Lower leg skin (tissue), 3 donors: ENCODE measurements at regions not wholly inside any gene's neighbourhood (a gene's known extent, or its start where the extent isn't known, plus 50 kb on each side); places are given as distances from the start of the nearest gene placed in this dataset.

Experiments used
- POLR2A ChIP-seq, 2 donors: fragments of 450-650 bp; IDR thresholded peaks; one replicate each; pipeline ENCODE4 v1.6.1; 2016 to 2017; ENCODE audit warnings: antibody characterized with exemption in 2 of 2, mild to moderate bottlenecking in 1 of 2, moderate library complexity in 1 of 2
- TF ChIP-seq, protein P1 (sequence below), 3 donors: fragments of 450-650 bp; IDR thresholded peaks; one replicate each; pipeline ENCODE4 v1.5.1; 2016; ENCODE audit warnings: antibody characterized with exemption in 3 of 3, mild to moderate bottlenecking in 3 of 3, moderate library complexity in 2 of 3

DNA sequence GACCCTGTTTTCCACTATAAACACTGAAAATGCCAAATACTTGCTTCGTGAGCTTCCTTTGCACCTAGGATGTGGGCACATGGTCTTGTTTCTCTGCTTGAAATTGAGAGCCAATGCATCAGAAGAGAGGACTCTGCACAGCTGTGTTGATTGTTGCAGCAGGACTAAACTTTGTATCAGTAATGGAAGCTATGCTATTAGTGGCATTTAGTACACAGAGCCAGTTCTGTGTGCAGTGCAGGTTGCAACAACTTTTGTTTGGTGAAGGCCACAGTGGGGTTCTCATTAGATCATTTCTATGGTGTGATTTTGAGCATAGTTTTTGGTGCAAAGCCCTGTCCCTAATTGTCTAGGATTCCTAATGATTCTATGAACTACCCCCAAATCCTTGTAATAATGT, 54.4 kb upstream of the ANKRD17 start:
- TF ChIP-seq, protein P1, sequence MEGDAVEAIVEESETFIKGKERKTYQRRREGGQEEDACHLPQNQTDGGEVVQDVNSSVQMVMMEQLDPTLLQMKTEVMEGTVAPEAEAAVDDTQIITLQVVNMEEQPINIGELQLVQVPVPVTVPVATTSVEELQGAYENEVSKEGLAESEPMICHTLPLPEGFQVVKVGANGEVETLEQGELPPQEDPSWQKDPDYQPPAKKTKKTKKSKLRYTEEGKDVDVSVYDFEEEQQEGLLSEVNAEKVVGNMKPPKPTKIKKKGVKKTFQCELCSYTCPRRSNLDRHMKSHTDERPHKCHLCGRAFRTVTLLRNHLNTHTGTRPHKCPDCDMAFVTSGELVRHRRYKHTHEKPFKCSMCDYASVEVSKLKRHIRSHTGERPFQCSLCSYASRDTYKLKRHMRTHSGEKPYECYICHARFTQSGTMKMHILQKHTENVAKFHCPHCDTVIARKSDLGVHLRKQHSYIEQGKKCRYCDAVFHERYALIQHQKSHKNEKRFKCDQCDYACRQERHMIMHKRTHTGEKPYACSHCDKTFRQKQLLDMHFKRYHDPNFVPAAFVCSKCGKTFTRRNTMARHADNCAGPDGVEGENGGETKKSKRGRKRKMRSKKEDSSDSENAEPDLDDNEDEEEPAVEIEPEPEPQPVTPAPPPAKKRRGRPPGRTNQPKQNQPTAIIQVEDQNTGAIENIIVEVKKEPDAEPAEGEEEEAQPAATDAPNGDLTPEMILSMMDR (IDR thresholded peaks at IDR 0.05), result no peak
- no peak for TF ChIP-seq POLR2A (IDR thresholded peaks at IDR 0.05)
